Activated B cell treated with CpG ODN at 0.5 μM for 24 hours (primary cell): ENCODE measurements at regions not wholly inside any gene's neighbourhood (a gene's known extent, or its start where the extent isn't known, plus 50 kb on each side); places are given as distances from the start of the nearest gene placed in this dataset.

Source experiments
- ATAC-seq: fragments of 200-7000 bp; cut with Tn5 transposase; one replicate; pipeline ENCODE4 v1.10.0; 2021; ENCODE audit warnings: low read depth, mild to moderate bottlenecking, moderate library complexity
- CTCF ChIA-PET: fragments of 350-600 bp; sonication (Branson Sonifier 250); formaldehyde crosslinking; loops from one replicate; lab custom pipeline; 2021; ENCODE audit warnings: antibody characterized with exemption; lab: Charles Lee
- POLR2A ChIA-PET: fragments of 350-600 bp; sonication (Branson Sonifier 250); formaldehyde crosslinking; loops from one replicate; lab custom pipeline; 2021; ENCODE audit warnings: antibody characterized with exemption; lab: Charles Lee
- DNase-seq: peaks from one replicate; pipeline ENCODE4 v3.0.0; 2022
- H3K27ac Mint-ChIP-seq: one replicate; pipeline ENCODE4 v1.8.0; 2020; ENCODE audit warnings: mixed read lengths
- H3K27me3 Mint-ChIP-seq: one replicate; pipeline ENCODE4 v1.8.0; 2021; ENCODE audit warnings: mixed read lengths
- H3K36me3 Mint-ChIP-seq: one replicate; pipeline ENCODE4 v1.8.0; 2021; ENCODE audit warnings: low read depth, mixed read lengths
- H3K4me1 Mint-ChIP-seq: one replicate; pipeline ENCODE4 v1.8.0; 2021; ENCODE audit warnings: mixed read lengths
- H3K4me3 Mint-ChIP-seq: one replicate; pipeline ENCODE4 v1.8.0; 2020; ENCODE audit warnings: mild to moderate bottlenecking, mixed read lengths
- H3K9me3 Mint-ChIP-seq: one replicate; pipeline ENCODE4 v1.8.0; 2020; ENCODE audit warnings: mixed read lengths
- CTCF ChIP-seq: fragments of 200-600 bp; IDR thresholded peaks from one replicate; pipeline ENCODE4 v1.8.0; 2022; ENCODE audit warnings: antibody characterized with exemption, mild to moderate bottlenecking
- intact Hi-C: fragments of 100-400 bp; cut with micrococcal nuclease; formaldehyde crosslinking; loops from one replicate; pipeline ENCODE4 v1.15.1; 2024

- intact Hi-C loops: no loop called here
- no peak for TF ChIP-seq CTCF
- H3K27ac Mint-ChIP-seq: no peak overlapping the region
- ATAC-seq: no peak
- H3K36me3 Mint-ChIP-seq: no peaks in the 10 kb centered on the region
- H3K9me3 Mint-ChIP-seq: no peaks in the 10 kb centered on the region
- H3K4me3 Mint-ChIP-seq: no peak overlapping the region
- no peak for DNase-seq
- POLR2A ChIA-PET: no interaction called here
- H3K27me3 Mint-ChIP-seq: no peaks in the 10 kb centered on the region
- CTCF ChIA-PET: no interaction called here
- no peaks in the 10 kb centered on the region for H3K4me1 Mint-ChIP-seq
Measured at GRCh38 chr3:25372167-25372566, 55.9 kb upstream of the RARB start.

- DNase-seq (no peak), ATAC-seq (no peak)
- Mint-ChIP-seq H3K27ac (no peak overlapping the region), H3K27me3 (no peaks in the 10 kb centered on the region), H3K36me3 (no peaks in the 10 kb centered on the region), H3K4me3 (no peak overlapping the region), H3K4me1 (no peaks in the 10 kb centered on the region), H3K9me3 (no peaks in the 10 kb centered on the region)
- ChIA-PET CTCF (no interaction called here), POLR2A (no interaction called here)
- intact Hi-C loops: no loop called here
- TF ChIP-seq CTCF: no peak
Measured at GRCh38 chr3:25376340-25376739, 51.7 kb upstream of the RARB start.

GRCh38 chr3:25377042-25377441, 51.0 kb upstream of the RARB start:
- no peaks in the 10 kb centered on the region for H3K9me3 Mint-ChIP-seq
- CTCF ChIA-PET: no interaction called here
- no peaks in the 10 kb centered on the region for H3K27me3 Mint-ChIP-seq
- no peak overlapping the region for H3K27ac Mint-ChIP-seq
- ATAC-seq: no peak
- POLR2A ChIA-PET: no interaction called here
- no peaks in the 10 kb centered on the region for H3K4me1 Mint-ChIP-seq
- intact Hi-C loops: no loop called here
- H3K36me3 Mint-ChIP-seq: no peaks in the 10 kb centered on the region
- no peak for TF ChIP-seq CTCF
- DNase-seq: no peak
- H3K4me3 Mint-ChIP-seq: no peak overlapping the region
